ENCODE measurements at regions not wholly inside any gene's neighbourhood (a gene's known extent, or its start where the extent isn't known, plus 50 kb on each side); places are given as distances from the start of the nearest gene placed in this dataset.

DNA sequence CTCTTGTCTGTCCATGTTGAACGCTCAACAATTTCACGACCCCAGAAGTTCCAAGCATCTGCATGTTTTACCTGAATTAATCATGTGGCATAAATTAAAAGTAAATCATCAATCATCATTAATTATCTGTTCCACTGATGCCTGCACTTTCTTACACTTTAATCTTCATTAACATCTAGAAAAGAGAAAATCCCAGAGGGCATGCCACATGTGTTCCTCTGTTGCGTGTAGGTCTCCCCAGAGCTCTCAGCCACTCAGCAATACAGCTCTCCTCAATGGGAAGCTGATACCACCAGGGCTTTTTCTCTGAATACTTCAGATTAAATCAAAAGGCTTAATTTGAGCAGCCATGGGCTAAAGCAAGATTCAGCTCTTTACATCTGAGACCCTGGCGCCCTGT, 722.4 kb upstream of the TENM3 start:
- H3K36me3 ChIP-seq (ENCODE audit: control insufficient read depth in 1 of 2, insufficient read depth in 2 of 2, low read length in 2 of 2) = no peaks in the 10 kb centered on the region
- H2AFZ ChIP-seq (ENCODE audit: low read depth, low read length, poor library complexity, severe bottlenecking) = no peak overlapping the region
- ATAC-seq (no peak), DNase-seq (ENCODE audit: low read depth, low spot score) (no peak)
- no peak overlapping the region for H3K9ac ChIP-seq (ENCODE audit: low read length)
- no peaks in the 10 kb centered on the region for H3K9me2 ChIP-seq (ENCODE audit: insufficient read depth)
- POLR2A ChIA-PET = no interaction called here
- H3K4me2 ChIP-seq (ENCODE audit: low read length) = no peak overlapping the region
- H3K79me2 ChIP-seq (ENCODE audit: insufficient read depth, low read length) = no peaks in the 10 kb centered on the region
- intact Hi-C loops (cut with micrococcal nuclease) = no loop called here
- no TSS peak for BruUV-seq (replicated peaks)
- H3K9me3 ChIP-seq (ENCODE audit: control insufficient read depth in 1 of 2, insufficient read depth in 1 of 2, low read depth in 1 of 2, low read length in 2 of 2) = no peaks in the 10 kb centered on the region
- RAD21 ChIA-PET (ENCODE audit: low non-redundant PET in 1 of 2, low total read pairs in 2 of 2, uncharacterized antibody in 2 of 2, unreplicated experiment in 2 of 2) = no interaction called here
- H3K27me3 ChIP-seq (ENCODE audit: insufficient read depth, low read length) = peaks cover 6% of the 10 kb centered on the region; the same call in 1 of the 2 replicates
- H3K27ac ChIP-seq (ENCODE audit: low read depth, low read length) = no peak overlapping the region
- CTCF ChIA-PET = no interaction called here
- no peaks in the 10 kb centered on the region for H3K4me1 ChIP-seq (ENCODE audit: control insufficient read depth in 1 of 2, insufficient read depth in 2 of 2, low read length in 2 of 2)
- TF ChIP-seq ATF3 (IDR thresholded peaks at IDR 0.05) = no peak
- TF ChIP-seq EGR1 (IDR thresholded peaks at IDR 0.05; ENCODE audit: low read depth) = no peak
- TF ChIP-seq, protein P1, sequence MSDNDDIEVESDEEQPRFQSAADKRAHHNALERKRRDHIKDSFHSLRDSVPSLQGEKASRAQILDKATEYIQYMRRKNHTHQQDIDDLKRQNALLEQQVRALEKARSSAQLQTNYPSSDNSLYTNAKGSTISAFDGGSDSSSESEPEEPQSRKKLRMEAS (IDR thresholded peaks at IDR 0.05) = no peak
- no peak for TF ChIP-seq ELF1 (IDR thresholded peaks at IDR 0.05; ENCODE audit: borderline replicate concordance, low read depth)
- TF ChIP-seq CTCF (IDR thresholded peaks at IDR 0.05 in 2 of 3, conservative IDR thresholded peaks at IDR 0.05 in 1 of 3; ENCODE audit: borderline replicate concordance in 1 of 3, insufficient read depth in 1 of 3, low read depth in 2 of 3, low read length in 2 of 3) = no peak
- no peak for TF ChIP-seq POLR2AphosphoS5 (IDR thresholded peaks at IDR 0.05; ENCODE audit: low read depth, low read length)
- TF ChIP-seq TCF7L2 (IDR thresholded peaks at IDR 0.05; ENCODE audit: borderline replicate concordance, extremely low read depth, insufficient read depth, insufficient read length) = no peak
- TF ChIP-seq ZFX (IDR thresholded peaks at IDR 0.05) = no peak
- no peak for TF ChIP-seq JUND (IDR thresholded peaks at IDR 0.05)
- no peak for TF ChIP-seq YY1 (IDR thresholded peaks at IDR 0.05; ENCODE audit: extremely low read depth, insufficient replicate concordance, low read depth, low read length)
- no peak for TF ChIP-seq ZNF274 (IDR thresholded peaks at IDR 0.05; ENCODE audit: low read depth, low read length)
- TF ChIP-seq FOSL1 (IDR thresholded peaks at IDR 0.05; ENCODE audit: low read depth) = no peak
- no peak for TF ChIP-seq EZH2phosphoT487 (IDR thresholded peaks at IDR 0.05; ENCODE audit: borderline replicate concordance)
- TF ChIP-seq RAD21 (IDR thresholded peaks at IDR 0.05; ENCODE audit: low read depth) = no peak
- no peak for TF ChIP-seq CEBPB (IDR thresholded peaks at IDR 0.05; ENCODE audit: low read depth)
- TF ChIP-seq EZH2 (IDR thresholded peaks at IDR 0.05) = no peak
- no peaks in the 10 kb centered on the region for H4K20me1 ChIP-seq (ENCODE audit: insufficient read depth)
- H3K4me3 ChIP-seq (replicated peaks in 1 of 2; ENCODE audit: low read depth in 1 of 2, low read length in 2 of 2) = no peak overlapping the region

Measured in HCT116 (cell line).